PC-9 (cell line): ENCODE measurements at regions not wholly inside any gene's neighbourhood (a gene's known extent, or its start where the extent isn't known, plus 50 kb on each side); places are given as distances from the start of the nearest gene placed in this dataset.

Experiments used
- BruUV-seq: library from RNA; stranded (reverse); fragments of 400-500 nt; replicated peaks from 2 replicates; lab custom pipeline; 2021; lab: Mats Ljungman, UMichigan
- CTCF ChIA-PET: fragments of 300-600 bp; sonication (Branson Sonifier 250); formaldehyde crosslinking; loops from one replicate; lab custom pipeline; 2022; ENCODE audit warnings: antibody characterized with exemption; lab: Charles Lee
- POLR2A ChIA-PET: fragments of 300-600 bp; sonication (Branson Sonifier 250); formaldehyde crosslinking; loops from one replicate; lab custom pipeline; 2022; ENCODE audit warnings: antibody characterized with exemption; ENCODE audit not compliant: unreplicated experiment; lab: Charles Lee
- DNase-seq, 2 experiments: peaks; one replicate each; pipeline versions ENCODE4 v3.0.0 to v3.0.0-alpha.2; 2015 to 2022; ENCODE audit warnings: mixed read lengths in 1 of 2
- H2AFZ ChIP-seq: fragments of 200-600 bp; sonication (generic); 2 replicates; pipeline ENCODE4 v1.8.1; 2017; ENCODE audit warnings: antibody characterized with exemption
- H3F3A ChIP-seq: fragments of 200-600 bp; sonication (generic); 2 replicates; pipeline ENCODE4 v1.8.1; 2017; ENCODE audit warnings: antibody characterized with exemption, mild to moderate bottlenecking, low read depth; ENCODE audit not compliant: insufficient read depth
- H3K27ac ChIP-seq: fragments of 200-600 bp; sonication (generic); 2 replicates; pipeline ENCODE4 v1.6.1; 2016; ENCODE audit warnings: mixed run types
- H3K27me3 ChIP-seq: fragments of 200-600 bp; sonication (generic); 2 replicates; pipeline ENCODE4 v1.6.1; 2016; ENCODE audit warnings: low read depth, mixed run types; ENCODE audit not compliant: insufficient read depth
- H3K36me3 ChIP-seq: fragments of 200-600 bp; sonication (generic); 2 replicates; pipeline ENCODE4 v1.6.1; 2016; ENCODE audit warnings: low read depth, mixed run types
- H3K4me1 ChIP-seq: fragments of 200-600 bp; sonication (generic); replicated peaks from 2 replicates; pipeline ENCODE4 v1.6.1; 2016; ENCODE audit warnings: mixed run types; ENCODE audit not compliant: insufficient read depth
- H3K4me2 ChIP-seq: fragments of 200-600 bp; sonication (generic); 2 replicates; pipeline ENCODE4 v1.6.1; 2017; ENCODE audit warnings: mixed run types
- H3K4me3 ChIP-seq: fragments of 200-600 bp; sonication (generic); 2 replicates; pipeline ENCODE4 v1.6.1; 2016; ENCODE audit warnings: mixed run types
- H3K79me2 ChIP-seq: fragments of 200-600 bp; sonication (generic); 2 replicates; pipeline ENCODE4 v1.6.1; 2017; ENCODE audit warnings: low read depth, mixed run types
- H3K9me2 ChIP-seq: fragments of 200-600 bp; sonication (generic); 2 replicates; pipeline ENCODE4 v1.8.1; 2017; ENCODE audit warnings: mild to moderate bottlenecking; ENCODE audit not compliant: insufficient read depth
- H3K9me3 ChIP-seq: fragments of 200-600 bp; sonication (generic); 2 replicates; pipeline ENCODE4 v1.8.1; 2016; ENCODE audit warnings: low read depth; ENCODE audit not compliant: insufficient read depth
- H4K20me1 ChIP-seq: fragments of 200-600 bp; sonication (generic); 2 replicates; pipeline ENCODE4 v1.8.1; 2017; ENCODE audit not compliant: insufficient read depth
- EZH2 ChIP-seq: fragments of 200-600 bp; sonication (generic); IDR thresholded peaks from 2 replicates; pipeline ENCODE4 v1.8.0; 2017; ENCODE audit warnings: antibody characterized with exemption, low read depth
- intact Hi-C: fragments of 100-400 bp; cut with micrococcal nuclease; formaldehyde crosslinking; loops from one replicate; pipeline ENCODE4 v1.10.0; 2022; ENCODE audit not compliant: unreplicated experiment
- TF ChIP-seq, protein P1 (sequence below): fragments of 200-600 bp; sonication (generic); conservative IDR thresholded peaks from 2 replicates; pipeline ENCODE4 v1.6.1; 2017; ENCODE audit warnings: mixed run types, antibody characterized with exemption, mild to moderate bottlenecking, moderate library complexity

GRCh38 chr2:164030623-164031022 is 294.8 kb upstream of the FIGN start:
- no TSS peak for BruUV-seq
- POLR2A ChIA-PET: no interaction called here
- intact Hi-C loops: no loop called here

DNA sequence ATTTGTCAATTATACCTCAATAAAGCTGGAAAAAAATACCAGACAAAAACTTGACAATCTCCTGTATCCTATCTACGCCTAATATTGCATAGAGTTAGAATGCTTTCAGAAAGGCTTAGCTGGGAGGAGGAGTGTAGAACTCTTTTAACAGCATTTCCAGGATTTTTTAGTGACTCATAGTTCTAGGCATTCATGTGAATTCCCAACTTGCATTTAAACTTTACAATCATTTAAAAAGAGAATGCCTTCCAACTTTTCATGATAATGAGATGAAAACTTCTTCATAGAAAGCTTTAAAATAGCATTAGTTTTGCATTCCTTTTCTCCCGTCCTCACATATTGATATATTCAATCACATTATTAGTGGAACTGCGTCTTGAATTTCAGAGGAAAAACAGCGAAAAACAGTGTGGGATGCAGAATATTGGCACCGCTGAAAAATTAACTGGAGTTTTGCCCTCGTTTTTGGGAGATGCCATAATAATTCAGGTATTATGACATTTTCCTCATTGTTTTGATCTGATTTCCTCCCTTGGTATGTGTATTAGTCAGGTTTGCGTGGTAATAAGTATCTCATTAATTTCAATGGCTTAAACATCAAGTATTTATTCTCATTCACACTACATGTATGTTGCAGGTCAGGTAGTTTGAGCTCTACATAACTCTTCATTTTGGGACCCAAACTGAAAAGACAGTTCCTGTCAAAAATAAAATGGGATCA is 293.2 kb upstream of the FIGN start:
- no TSS peak for BruUV-seq
- CTCF ChIA-PET: no interaction called here
- no peaks in the 10 kb centered on the region for H3K36me3 ChIP-seq

More at GRCh38 chr2:164030623-164031022, 294.8 kb upstream of the FIGN start:
- H3K9me2 ChIP-seq: no peaks in the 10 kb centered on the region
- H3K27me3 ChIP-seq: no peaks in the 10 kb centered on the region
- no peak overlapping the region for H2AFZ ChIP-seq
- no peak for DNase-seq
- no peaks in the 10 kb centered on the region for H3K4me1 ChIP-seq
- no peaks in the 10 kb centered on the region for H3K79me2 ChIP-seq
- CTCF ChIA-PET: no interaction called here
- H3K4me3 ChIP-seq: no peak overlapping the region
- H3K36me3 ChIP-seq: no peaks in the 10 kb centered on the region
- no peaks in the 10 kb centered on the region for H3F3A ChIP-seq
- no peaks in the 10 kb centered on the region for H4K20me1 ChIP-seq
- no peak overlapping the region for H3K27ac ChIP-seq
- no peaks in the 10 kb centered on the region for H3K9me3 ChIP-seq
- no peak overlapping the region for H3K4me2 ChIP-seq
- no peak for TF ChIP-seq EZH2
- TF ChIP-seq, protein P1, sequence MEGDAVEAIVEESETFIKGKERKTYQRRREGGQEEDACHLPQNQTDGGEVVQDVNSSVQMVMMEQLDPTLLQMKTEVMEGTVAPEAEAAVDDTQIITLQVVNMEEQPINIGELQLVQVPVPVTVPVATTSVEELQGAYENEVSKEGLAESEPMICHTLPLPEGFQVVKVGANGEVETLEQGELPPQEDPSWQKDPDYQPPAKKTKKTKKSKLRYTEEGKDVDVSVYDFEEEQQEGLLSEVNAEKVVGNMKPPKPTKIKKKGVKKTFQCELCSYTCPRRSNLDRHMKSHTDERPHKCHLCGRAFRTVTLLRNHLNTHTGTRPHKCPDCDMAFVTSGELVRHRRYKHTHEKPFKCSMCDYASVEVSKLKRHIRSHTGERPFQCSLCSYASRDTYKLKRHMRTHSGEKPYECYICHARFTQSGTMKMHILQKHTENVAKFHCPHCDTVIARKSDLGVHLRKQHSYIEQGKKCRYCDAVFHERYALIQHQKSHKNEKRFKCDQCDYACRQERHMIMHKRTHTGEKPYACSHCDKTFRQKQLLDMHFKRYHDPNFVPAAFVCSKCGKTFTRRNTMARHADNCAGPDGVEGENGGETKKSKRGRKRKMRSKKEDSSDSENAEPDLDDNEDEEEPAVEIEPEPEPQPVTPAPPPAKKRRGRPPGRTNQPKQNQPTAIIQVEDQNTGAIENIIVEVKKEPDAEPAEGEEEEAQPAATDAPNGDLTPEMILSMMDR: no peak

GRCh38 chr2:164024396-164024795 is 288.6 kb upstream of the FIGN start:
- Histone ChIP-seq H3K9me3 (no peaks in the 10 kb centered on the region), H3F3A (no peaks in the 10 kb centered on the region), H2AFZ (no peak overlapping the region), H3K27ac (no peak overlapping the region), H3K4me2 (no peak overlapping the region), H4K20me1 (no peaks in the 10 kb centered on the region), H3K4me3 (no peak overlapping the region), H3K27me3 (no peaks in the 10 kb centered on the region), H3K4me1 (no peaks in the 10 kb centered on the region), H3K36me3 (no peaks in the 10 kb centered on the region), H3K79me2 (no peaks in the 10 kb centered on the region), H3K9me2 (no peaks in the 10 kb centered on the region)
- CTCF ChIA-PET: no interaction called here
- DNase-seq: no peak
- no peak for TF ChIP-seq EZH2
- TF ChIP-seq, protein P1: no peak
- POLR2A ChIA-PET: no interaction called here
- BruUV-seq: no TSS peak
- intact Hi-C loops: no loop called here

More for the DNA sequence above, 293.2 kb upstream of the FIGN start:
- Histone ChIP-seq H3K9me3 (no peaks in the 10 kb centered on the region), H2AFZ (no peak overlapping the region), H4K20me1 (no peaks in the 10 kb centered on the region), H3F3A (no peaks in the 10 kb centered on the region), H3K4me3 (no peak overlapping the region), H3K27ac (no peak overlapping the region), H3K79me2 (no peaks in the 10 kb centered on the region), H3K27me3 (no peaks in the 10 kb centered on the region), H3K9me2 (no peaks in the 10 kb centered on the region), H3K4me1 (no peaks in the 10 kb centered on the region), H3K4me2 (no peak overlapping the region)
- intact Hi-C loops: no loop called here
- TF ChIP-seq, protein P1: no peak
- TF ChIP-seq EZH2: no peak
- no peak for DNase-seq
- POLR2A ChIA-PET: no interaction called here
